Fibroblast of lung (primary cell): ENCODE measurements at regions not wholly inside any gene's neighbourhood (a gene's known extent, or its start where the extent isn't known, plus 50 kb on each side); places are given as distances from the start of the nearest gene placed in this dataset.

Experiments used
- CTCF ChIP-seq, 2 donors: IDR thresholded peaks in 1 of 2; conservative IDR thresholded peaks in 1 of 2; 1 replicate in 1 of 2; 2 replicates in 1 of 2; pipeline ENCODE4 v1.5.1; 2011 to 2012; ENCODE audit warnings: low read length in 2 of 2, control low read depth in 1 of 2, inconsistent platforms in 1 of 2, low read depth in 1 of 2, mild to moderate bottlenecking in 1 of 2
- EZH2 ChIP-seq: IDR thresholded peaks from 2 replicates; pipeline ENCODE4 v1.5.1; 2012; ENCODE audit warnings: low read length, control low read depth, mild to moderate bottlenecking; ENCODE audit errors: missing control alignments

- TF ChIP-seq CTCF (conservative IDR thresholded peaks at IDR 0.05 in 1 of 2, IDR thresholded peaks at IDR 0.05 in 1 of 2; ENCODE audit: low read depth in 1 of 2, low read length in 2 of 2): no peak
- TF ChIP-seq EZH2: no peak
Observed at GRCh38 chr11:91624021-91624420, 600.6 kb upstream of the FAT3 start.
